ENCODE measurements at regions not wholly inside any gene's neighbourhood (a gene's known extent, or its start where the extent isn't known, plus 50 kb on each side); places are given as distances from the start of the nearest gene placed in this dataset.

GRCh38 chr9:1115370-1115769 is 65.2 kb downstream of the DMRT2 start:
- H3K27ac Mint-ChIP-seq: no peak overlapping the region

DNA sequence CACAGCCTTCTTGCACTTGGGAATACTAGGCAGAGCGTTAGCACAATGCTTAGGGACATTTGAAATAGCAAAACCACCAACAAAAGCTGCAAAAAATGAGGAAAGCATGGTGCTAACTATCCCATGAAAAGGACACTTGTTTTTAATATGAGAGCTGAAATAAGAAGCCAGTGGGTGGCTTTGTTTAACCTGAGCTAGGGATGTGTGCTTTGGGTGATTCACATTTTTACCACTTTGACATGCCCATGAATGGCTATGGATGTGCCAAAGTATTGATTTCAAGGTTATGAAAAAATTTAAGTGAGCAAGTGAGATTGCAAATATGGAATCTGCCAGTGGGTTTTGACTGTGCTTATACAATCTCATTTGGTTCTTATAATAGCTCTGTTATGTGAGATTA is 67.3 kb downstream of the DMRT2 start:
- H3K36me3 Mint-ChIP-seq (ENCODE audit: insufficient read depth): no peaks in the 10 kb centered on the region
- ATAC-seq (replicated peaks) (no peak), DNase-seq (no peak)
- peaks cover 0 to 12% of the 10 kb centered on the region in 2 donors for H3K27me3 Mint-ChIP-seq
- no peak overlapping the region for H3K4me3 Mint-ChIP-seq
- no peak overlapping the region for H3K27ac Mint-ChIP-seq
- H3K4me1 Mint-ChIP-seq (ENCODE audit: low read depth in 2 of 2): no peaks in the 10 kb centered on the region
- H3K9me3 Mint-ChIP-seq: peaks cover 5 to 7% of the 10 kb centered on the region in 2 donors

More at GRCh38 chr9:1115370-1115769, 65.2 kb downstream of the DMRT2 start:
- H3K9me3 Mint-ChIP-seq: peaks cover 3 to 7% of the 10 kb centered on the region in 2 donors
- no peaks in the 10 kb centered on the region for H3K36me3 Mint-ChIP-seq (ENCODE audit: insufficient read depth)
- no peaks in the 10 kb centered on the region for H3K4me1 Mint-ChIP-seq (ENCODE audit: low read depth in 2 of 2)
- ATAC-seq (replicated peaks) (no peak), DNase-seq (no peak)
- H3K4me3 Mint-ChIP-seq: no peak overlapping the region
- peaks cover 0 to 12% of the 10 kb centered on the region in 2 donors for H3K27me3 Mint-ChIP-seq

DNA sequence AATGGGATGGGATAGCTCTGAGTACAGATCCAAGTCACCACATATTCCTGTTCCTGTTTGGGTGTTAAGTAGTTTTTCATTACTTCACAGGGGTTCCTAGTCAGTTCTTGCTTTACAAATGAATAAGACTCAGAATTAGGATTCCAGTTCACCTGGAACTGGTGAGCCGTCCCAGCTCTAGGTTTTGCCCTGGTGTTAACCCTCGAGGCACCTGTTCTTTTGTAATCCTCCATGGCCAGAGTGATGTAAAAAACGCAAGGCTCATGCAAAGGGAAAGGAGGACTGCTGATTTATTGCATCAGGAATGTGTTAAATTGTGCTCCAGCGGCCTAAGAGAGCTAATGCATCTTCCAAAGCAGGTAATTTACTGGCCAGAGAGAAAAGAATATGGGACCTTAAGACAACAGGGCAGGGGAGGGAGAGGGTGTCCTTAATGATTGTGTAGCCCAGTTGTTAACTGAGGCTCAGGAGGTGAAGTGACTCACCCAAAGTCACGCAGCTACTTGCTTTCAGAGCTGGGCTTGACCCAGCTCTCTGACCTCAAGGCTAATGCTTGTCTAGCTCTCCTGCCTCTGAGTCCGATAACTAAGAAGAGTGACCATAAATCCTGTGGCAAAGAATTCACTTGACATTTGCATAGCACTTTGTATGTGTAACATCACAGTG is 70.5 kb downstream of the DMRT2 start:
- no peaks in the 10 kb centered on the region for H3K36me3 Mint-ChIP-seq (ENCODE audit: insufficient read depth)
- no peak for DNase-seq
- no peak for ATAC-seq (replicated peaks)
- no peaks in the 10 kb centered on the region for H3K4me1 Mint-ChIP-seq (ENCODE audit: low read depth in 2 of 2)
- no peak overlapping the region for H3K27ac Mint-ChIP-seq
- H3K9me3 Mint-ChIP-seq: peaks cover 5 to 7% of the 10 kb centered on the region in 2 donors
- H3K4me3 Mint-ChIP-seq: no peak overlapping the region
- peaks cover 5 to 12% of the 10 kb centered on the region in 2 donors for H3K27me3 Mint-ChIP-seq

DNA sequence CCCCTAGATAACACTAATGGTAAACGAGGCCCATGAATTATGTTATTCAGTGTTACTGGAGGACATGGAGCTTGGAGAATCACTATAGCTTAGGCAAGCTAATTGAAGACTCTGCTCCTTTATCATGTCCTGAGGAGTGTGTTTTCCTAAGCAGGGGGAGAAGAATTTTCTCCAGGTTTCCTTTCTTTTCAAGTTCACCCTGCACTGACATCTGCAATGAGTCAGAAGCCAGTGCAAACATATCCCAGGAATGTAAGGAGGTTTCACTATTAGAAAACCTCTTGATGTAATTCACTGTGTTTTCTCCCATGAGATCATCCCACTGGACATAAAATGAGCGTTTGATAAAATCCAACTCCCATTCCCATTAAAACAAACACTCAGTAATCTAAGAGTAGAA is 75.6 kb downstream of the DMRT2 start:
- no peak for ATAC-seq (replicated peaks)
- H3K27me3 Mint-ChIP-seq: peaks cover 0 to 9% of the 10 kb centered on the region in 2 donors
- no peaks in the 10 kb centered on the region for H3K36me3 Mint-ChIP-seq (ENCODE audit: insufficient read depth)

DNA sequence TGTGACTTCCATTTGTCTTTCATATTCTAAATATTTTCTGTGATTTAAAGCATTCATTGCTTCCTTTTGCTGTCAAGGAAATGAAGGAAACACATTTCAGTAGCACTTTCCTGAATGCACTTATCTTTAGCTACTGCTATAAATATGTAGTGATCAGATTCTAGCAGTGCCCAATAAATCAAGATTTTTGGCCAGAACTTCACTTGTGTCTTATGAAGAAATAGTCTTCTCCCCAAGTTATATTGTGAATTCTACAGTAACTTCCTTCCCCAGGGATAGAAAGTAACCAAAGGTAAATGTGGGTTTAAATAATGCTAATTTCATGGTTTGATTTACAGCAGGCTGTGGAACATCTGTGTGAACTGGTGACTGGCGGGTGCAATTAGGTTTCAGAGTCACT is 77.9 kb downstream of the DMRT2 start:
- ATAC-seq (replicated peaks): no peak
- Mint-ChIP-seq H3K9me3 (peaks cover 0 to 4% of the 10 kb centered on the region in 2 donors), H3K4me3 (no peak overlapping the region), H3K27ac (no peak overlapping the region), H3K27me3 (peaks cover 0 to 9% of the 10 kb centered on the region in 2 donors), H3K36me3 (ENCODE audit: insufficient read depth) (no peaks in the 10 kb centered on the region), H3K4me1 (ENCODE audit: low read depth in 2 of 2) (no peaks in the 10 kb centered on the region)
- no peak for DNase-seq

More for the DNA sequence above, 75.6 kb downstream of the DMRT2 start:
- no peaks in the 10 kb centered on the region for H3K4me1 Mint-ChIP-seq (ENCODE audit: low read depth in 2 of 2)
- H3K9me3 Mint-ChIP-seq: peaks cover 0 to 2% of the 10 kb centered on the region in 2 donors
- DNase-seq: no peak
- H3K27ac Mint-ChIP-seq: no peak overlapping the region
- no peak overlapping the region for H3K4me3 Mint-ChIP-seq

- H3K27me3 Mint-ChIP-seq: peaks cover 0 to 9% of the 10 kb centered on the region in 2 donors
- H3K4me3 Mint-ChIP-seq: no peak overlapping the region
- no peak overlapping the region for H3K27ac Mint-ChIP-seq
- DNase-seq (no peak), ATAC-seq (replicated peaks) (no peak)
- H3K4me1 Mint-ChIP-seq (ENCODE audit: low read depth in 2 of 2): no peaks in the 10 kb centered on the region
- H3K9me3 Mint-ChIP-seq: peaks cover 0 to 4% of the 10 kb centered on the region in 2 donors
- no peaks in the 10 kb centered on the region for H3K36me3 Mint-ChIP-seq (ENCODE audit: insufficient read depth)
Measured at GRCh38 chr9:1129382-1129781, 79.2 kb downstream of the DMRT2 start.

DNA sequence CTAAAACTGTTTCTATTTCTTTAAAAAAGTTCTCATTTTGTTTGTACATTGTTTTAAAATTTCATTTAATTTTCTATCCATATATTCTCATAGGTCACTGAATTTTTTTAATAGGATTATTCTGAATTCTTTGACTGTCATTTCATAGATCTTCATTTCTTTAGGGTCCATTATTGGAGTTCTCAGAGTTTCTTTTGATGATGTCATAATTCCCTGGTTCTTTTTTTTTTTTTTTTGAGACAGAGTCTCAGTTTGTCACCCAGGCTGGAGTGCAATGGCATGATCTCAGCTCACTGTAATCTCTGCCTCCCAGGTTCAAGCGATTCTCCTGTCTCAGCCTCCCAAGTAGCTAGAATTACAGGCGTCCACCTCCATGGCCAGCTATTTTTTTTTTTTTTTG is 89.9 kb downstream of the DMRT2 start:
- Mint-ChIP-seq H3K4me3 (no peak overlapping the region), H3K4me1 (ENCODE audit: low read depth in 2 of 2) (no peaks in the 10 kb centered on the region), H3K27ac (no peak overlapping the region), H3K27me3 (no peaks in the 10 kb centered on the region), H3K9me3 (peaks cover 4 to 38% of the 10 kb centered on the region in 2 donors), H3K36me3 (ENCODE audit: insufficient read depth) (no peaks in the 10 kb centered on the region)
- DNase-seq (no peak), ATAC-seq (replicated peaks) (no peak)

DNA sequence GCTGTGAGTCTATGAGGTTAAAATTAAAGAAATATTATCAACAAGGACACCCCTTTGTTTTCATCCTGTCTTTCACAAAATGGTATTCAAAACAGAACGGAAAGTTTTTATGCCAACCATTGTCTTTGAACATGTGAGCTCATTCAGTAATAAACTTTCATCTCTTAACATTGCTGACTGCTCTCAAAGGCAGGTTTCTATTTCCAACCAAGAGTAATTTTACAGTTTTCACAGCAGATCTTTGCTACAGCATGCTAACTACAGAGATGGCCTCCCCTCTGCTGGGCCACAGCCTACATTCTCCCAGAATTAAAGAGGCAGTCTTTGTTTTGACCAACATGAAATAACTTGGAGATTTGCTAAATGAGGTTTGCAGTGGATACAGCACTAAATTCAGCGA is 101.5 kb downstream of the DMRT2 start:
- DNase-seq (no peak), ATAC-seq (replicated peaks) (no peak)
- Mint-ChIP-seq H3K36me3 (ENCODE audit: insufficient read depth) (no peaks in the 10 kb centered on the region), H3K4me3 (no peak overlapping the region), H3K4me1 (ENCODE audit: low read depth in 2 of 2) (no peaks in the 10 kb centered on the region), H3K9me3 (peaks cover 5 to 6% of the 10 kb centered on the region in 2 donors), H3K27me3 (no peaks in the 10 kb centered on the region), H3K27ac (no peak overlapping the region)

DNA sequence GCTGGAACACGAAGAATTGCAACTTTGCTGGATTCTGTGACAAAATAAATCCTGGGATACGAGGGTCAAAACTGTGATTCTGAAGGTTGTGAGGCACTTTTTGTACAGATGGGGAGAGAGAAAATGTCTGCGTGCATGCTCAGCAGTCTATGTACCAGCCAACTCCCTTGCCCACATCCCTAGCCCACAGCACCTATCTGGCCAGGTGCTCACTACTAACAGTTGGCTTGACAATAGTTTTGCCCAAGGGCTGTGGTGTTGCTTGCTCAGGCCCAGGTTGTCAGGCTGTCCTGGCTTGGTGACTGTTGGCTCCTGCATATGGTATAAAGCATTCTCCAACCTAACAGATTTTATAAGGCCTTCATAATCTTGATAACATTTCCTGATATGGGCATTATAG is 102.0 kb downstream of the DMRT2 start:
- Mint-ChIP-seq H3K4me1 (ENCODE audit: low read depth in 2 of 2) (no peaks in the 10 kb centered on the region), H3K27me3 (no peaks in the 10 kb centered on the region), H3K4me3 (no peak overlapping the region), H3K9me3 (peaks cover under 1 to 4% of the 10 kb centered on the region in 2 donors), H3K36me3 (ENCODE audit: insufficient read depth) (no peaks in the 10 kb centered on the region), H3K27ac (no peak overlapping the region)
- DNase-seq: no peak
- no peak for ATAC-seq (replicated peaks)

- Mint-ChIP-seq H3K9me3 (peaks cover 0 to 4% of the 10 kb centered on the region in 2 donors), H3K27me3 (no peaks in the 10 kb centered on the region), H3K4me1 (ENCODE audit: low read depth in 2 of 2) (no peaks in the 10 kb centered on the region), H3K4me3 (no peak overlapping the region), H3K36me3 (ENCODE audit: insufficient read depth) (no peaks in the 10 kb centered on the region), H3K27ac (no peak overlapping the region)
- no peak for ATAC-seq (replicated peaks)
- DNase-seq: no peak
Measured at GRCh38 chr9:1154739-1155138, 104.6 kb downstream of the DMRT2 start.

- no peak overlapping the region for H3K27ac Mint-ChIP-seq
- no peaks in the 10 kb centered on the region for H3K4me1 Mint-ChIP-seq (ENCODE audit: low read depth in 2 of 2)
- ATAC-seq (replicated peaks) (no peak), DNase-seq (no peak)
- H3K4me3 Mint-ChIP-seq: no peak overlapping the region
- H3K36me3 Mint-ChIP-seq (ENCODE audit: insufficient read depth): peaks cover 2% of the 10 kb centered on the region
- H3K9me3 Mint-ChIP-seq: peaks cover 0 to 4% of the 10 kb centered on the region in 2 donors
- H3K27me3 Mint-ChIP-seq: no peaks in the 10 kb centered on the region
Measured at GRCh38 chr9:1155602-1156001, 105.4 kb downstream of the DMRT2 start.

GRCh38 chr9:1156794-1157550 is 106.8 kb downstream of the DMRT2 start:
- ATAC-seq (replicated peaks): no peak
- Mint-ChIP-seq H3K4me1 (ENCODE audit: low read depth in 2 of 2) (no peaks in the 10 kb centered on the region), H3K9me3 (peaks cover 0 to 4% of the 10 kb centered on the region in 2 donors), H3K4me3 (no peak overlapping the region), H3K27ac (no peak overlapping the region), H3K27me3 (no peaks in the 10 kb centered on the region), H3K36me3 (ENCODE audit: insufficient read depth) (peaks cover 2% of the 10 kb centered on the region)
- DNase-seq: no peak

GRCh38 chr9:1157836-1158235 is 107.7 kb downstream of the DMRT2 start:
- Mint-ChIP-seq H3K27ac (no peak overlapping the region), H3K27me3 (no peaks in the 10 kb centered on the region), H3K9me3 (peaks cover 0 to 4% of the 10 kb centered on the region in 2 donors), H3K4me3 (no peak overlapping the region), H3K36me3 (ENCODE audit: insufficient read depth) (peaks cover 2% of the 10 kb centered on the region), H3K4me1 (ENCODE audit: low read depth in 2 of 2) (no peaks in the 10 kb centered on the region)
- ATAC-seq (replicated peaks) (no peak), DNase-seq (no peak)

DNA sequence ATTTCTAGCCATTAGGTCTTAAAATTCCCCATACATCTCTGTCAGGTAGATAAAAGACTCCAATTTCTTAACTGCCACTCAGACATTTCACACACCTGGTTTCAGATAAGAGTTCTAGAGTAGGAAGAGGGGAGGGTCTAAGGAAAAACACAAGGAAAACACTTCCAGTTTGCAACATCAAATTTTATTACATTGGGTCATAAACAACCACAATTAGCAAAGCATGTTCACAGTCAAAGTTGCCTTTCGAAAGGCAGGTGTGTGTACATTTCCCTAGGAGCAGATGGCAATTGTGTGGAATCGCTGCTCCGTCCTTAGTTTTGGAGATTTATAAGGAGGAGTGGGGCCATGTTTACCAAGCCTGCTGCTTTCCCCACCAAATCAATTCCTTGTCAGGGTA is 120.8 kb downstream of the DMRT2 start:
- Mint-ChIP-seq H3K36me3 (ENCODE audit: insufficient read depth) (no peaks in the 10 kb centered on the region), H3K9me3 (peaks cover 6% of the 10 kb centered on the region in 2 donors), H3K27ac (no peak overlapping the region), H3K4me3 (no peak overlapping the region), H3K27me3 (peaks cover 0 to 9% of the 10 kb centered on the region in 2 donors), H3K4me1 (ENCODE audit: low read depth in 2 of 2) (no peaks in the 10 kb centered on the region)
- ATAC-seq (replicated peaks) (no peak), DNase-seq (no peak)

All from effector memory CD8-positive, alpha-beta T cell (primary cell).